Stimulated activated CD4-positive, alpha-beta T cell treated with anti-CD3 and anti-CD28 coated beads, Interleukin-15, amount 100 ng/mL, for 1 hour (primary cell): ENCODE measurements at regions not wholly inside any gene's neighbourhood (a gene's known extent, or its start where the extent isn't known, plus 50 kb on each side); places are given as distances from the start of the nearest gene placed in this dataset.
"Not testable (repeated sequence)": the region's sequence is repeated elsewhere in the genome, so short reads cannot be mapped to it uniquely, and the experiment has no call there.

Source experiments
- DNase-seq, 2 donors: peaks; one replicate each; pipeline ENCODE4 v3.0.0-alpha.2; 2020; ENCODE audit warnings: low read depth in 1 of 2, low spot score in 1 of 2

- no peak for DNase-seq
Observed at GRCh38 chrX:66914080-66914479, 275.2 kb upstream of the EDA2R start.

- no peak for DNase-seq
Observed at GRCh38 chrX:66912417-66912816, 273.5 kb upstream of the EDA2R start.

GRCh38 chrX:66902081-66902480 is 263.2 kb upstream of the EDA2R start:
- DNase-seq: no peak

GRCh38 chrX:66900886-66901285 is 262.0 kb upstream of the EDA2R start:
- no peak for DNase-seq

- no peak for DNase-seq
Observed at GRCh38 chrX:66892004-66892403, 253.1 kb upstream of the EDA2R start.

- no peak for DNase-seq
Observed at GRCh38 chrX:66889418-66889817, 250.5 kb upstream of the EDA2R start.

GRCh38 chrX:66882101-66882500 is 243.2 kb upstream of the EDA2R start:
- no peak for DNase-seq

- DNase-seq: no peak
Observed at GRCh38 chrX:66876776-66877175, 237.9 kb upstream of the EDA2R start.

- no peak for DNase-seq
Observed at GRCh38 chrX:66872771-66873170, 233.9 kb upstream of the EDA2R start.

GRCh38 chrX:66863721-66864120 is 224.8 kb upstream of the EDA2R start:
- DNase-seq: no peak

GRCh38 chrX:66833426-66833825 is 194.5 kb upstream of the EDA2R start:
- no peak for DNase-seq

- DNase-seq: no peak
Observed at GRCh38 chrX:66815227-66815626, 176.3 kb upstream of the EDA2R start.

GRCh38 chrX:66794514-66794913 is 155.6 kb upstream of the EDA2R start:
- not testable (repeated sequence) for DNase-seq

GRCh38 chrX:66766318-66766717 is 127.4 kb upstream of the EDA2R start:
- DNase-seq: no peak

- no peak for DNase-seq
Observed at GRCh38 chrX:66760651-66761050, 121.8 kb upstream of the EDA2R start.

GRCh38 chrX:66756717-66757116 is 117.8 kb upstream of the EDA2R start:
- DNase-seq: no peak

- DNase-seq: no peak
Observed at GRCh38 chrX:66751136-66751782, 112.4 kb upstream of the EDA2R start.

GRCh38 chrX:66744519-66744918 is 105.6 kb upstream of the EDA2R start:
- DNase-seq: not testable (repeated sequence)

- DNase-seq: no peak
Observed at GRCh38 chrX:66731398-66731797, 92.5 kb upstream of the EDA2R start.

GRCh38 chrX:66728818-66729271 is 90.0 kb upstream of the EDA2R start:
- DNase-seq: peak; percentile 1 to 10

GRCh38 chrX:66717926-66718325 is 79.0 kb upstream of the EDA2R start:
- no peak for DNase-seq

- no peak for DNase-seq
Observed at GRCh38 chrX:66698273-66699204, 59.7 kb upstream of the EDA2R start.
